ENCODE measurements at regions not wholly inside any gene's neighbourhood (a gene's known extent, or its start where the extent isn't known, plus 50 kb on each side); places are given as distances from the start of the nearest gene placed in this dataset.

DNA sequence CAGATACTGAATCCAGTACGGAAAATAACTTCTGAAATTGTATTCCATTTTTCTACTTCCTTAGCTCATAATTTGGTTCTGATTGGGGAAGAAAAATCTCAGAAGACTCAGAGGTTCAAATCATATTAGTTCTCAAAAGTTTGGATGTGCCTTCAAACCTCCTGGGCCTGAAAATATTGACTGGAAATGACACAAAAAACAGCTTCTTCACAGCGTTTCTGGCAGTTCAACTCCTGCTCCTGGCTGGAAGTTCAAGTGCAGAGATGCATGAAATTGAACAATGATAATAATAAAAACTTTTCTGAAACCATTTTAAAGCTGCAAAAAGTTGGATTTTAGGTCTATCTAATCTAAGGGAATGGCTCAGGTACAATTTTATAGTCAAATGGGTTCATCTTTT, 1459.9 kb upstream of the CELF4 start:
- no peaks in the 10 kb centered on the region for H3K27me3 ChIP-seq (replicated peaks; ENCODE audit: control insufficient read depth, insufficient read depth, low read length)
- no peak for DNase-seq (ENCODE audit: extremely low read depth, insufficient read length)
- H3K4me3 ChIP-seq (replicated peaks; ENCODE audit: low read depth, low read length), result no peak overlapping the region
- TF ChIP-seq, protein P1, sequence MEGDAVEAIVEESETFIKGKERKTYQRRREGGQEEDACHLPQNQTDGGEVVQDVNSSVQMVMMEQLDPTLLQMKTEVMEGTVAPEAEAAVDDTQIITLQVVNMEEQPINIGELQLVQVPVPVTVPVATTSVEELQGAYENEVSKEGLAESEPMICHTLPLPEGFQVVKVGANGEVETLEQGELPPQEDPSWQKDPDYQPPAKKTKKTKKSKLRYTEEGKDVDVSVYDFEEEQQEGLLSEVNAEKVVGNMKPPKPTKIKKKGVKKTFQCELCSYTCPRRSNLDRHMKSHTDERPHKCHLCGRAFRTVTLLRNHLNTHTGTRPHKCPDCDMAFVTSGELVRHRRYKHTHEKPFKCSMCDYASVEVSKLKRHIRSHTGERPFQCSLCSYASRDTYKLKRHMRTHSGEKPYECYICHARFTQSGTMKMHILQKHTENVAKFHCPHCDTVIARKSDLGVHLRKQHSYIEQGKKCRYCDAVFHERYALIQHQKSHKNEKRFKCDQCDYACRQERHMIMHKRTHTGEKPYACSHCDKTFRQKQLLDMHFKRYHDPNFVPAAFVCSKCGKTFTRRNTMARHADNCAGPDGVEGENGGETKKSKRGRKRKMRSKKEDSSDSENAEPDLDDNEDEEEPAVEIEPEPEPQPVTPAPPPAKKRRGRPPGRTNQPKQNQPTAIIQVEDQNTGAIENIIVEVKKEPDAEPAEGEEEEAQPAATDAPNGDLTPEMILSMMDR (IDR thresholded peaks at IDR 0.05; ENCODE audit: insufficient read depth, low read length, poor library complexity, severe bottlenecking), result no peak
- H3K36me3 ChIP-seq (ENCODE audit: control insufficient read depth, insufficient read depth, low read length), result no peaks in the 10 kb centered on the region

DNA sequence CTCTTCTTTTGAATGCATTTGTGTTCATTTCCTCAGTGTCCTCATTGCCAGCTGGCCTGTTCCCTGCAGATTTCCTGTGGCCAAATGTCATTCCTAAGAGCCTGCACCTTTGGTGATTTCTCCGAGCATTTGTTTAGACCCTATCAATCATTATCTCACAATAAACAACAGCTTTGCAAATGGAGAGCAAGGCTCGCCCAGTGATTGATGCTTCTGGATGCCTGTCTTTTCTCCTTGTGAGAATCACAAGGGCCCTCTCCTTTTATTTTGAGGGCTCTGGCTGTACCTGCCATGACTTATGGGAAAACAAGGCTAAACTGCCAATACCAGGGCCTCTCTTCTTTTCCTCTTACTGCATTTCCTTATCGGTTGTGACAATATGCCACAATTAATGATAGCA, 1454.4 kb upstream of the CELF4 start:
- H3K27me3 ChIP-seq (replicated peaks; ENCODE audit: control insufficient read depth, insufficient read depth, low read length), result no peaks in the 10 kb centered on the region
- no peak overlapping the region for H3K4me3 ChIP-seq (replicated peaks; ENCODE audit: low read depth, low read length)
- H3K36me3 ChIP-seq (ENCODE audit: control insufficient read depth, insufficient read depth, low read length), result no peaks in the 10 kb centered on the region
- TF ChIP-seq, protein P1 (IDR thresholded peaks at IDR 0.05; ENCODE audit: insufficient read depth, low read length, poor library complexity, severe bottlenecking), result no peak
- no peak for DNase-seq (ENCODE audit: extremely low read depth, insufficient read length)

DNA sequence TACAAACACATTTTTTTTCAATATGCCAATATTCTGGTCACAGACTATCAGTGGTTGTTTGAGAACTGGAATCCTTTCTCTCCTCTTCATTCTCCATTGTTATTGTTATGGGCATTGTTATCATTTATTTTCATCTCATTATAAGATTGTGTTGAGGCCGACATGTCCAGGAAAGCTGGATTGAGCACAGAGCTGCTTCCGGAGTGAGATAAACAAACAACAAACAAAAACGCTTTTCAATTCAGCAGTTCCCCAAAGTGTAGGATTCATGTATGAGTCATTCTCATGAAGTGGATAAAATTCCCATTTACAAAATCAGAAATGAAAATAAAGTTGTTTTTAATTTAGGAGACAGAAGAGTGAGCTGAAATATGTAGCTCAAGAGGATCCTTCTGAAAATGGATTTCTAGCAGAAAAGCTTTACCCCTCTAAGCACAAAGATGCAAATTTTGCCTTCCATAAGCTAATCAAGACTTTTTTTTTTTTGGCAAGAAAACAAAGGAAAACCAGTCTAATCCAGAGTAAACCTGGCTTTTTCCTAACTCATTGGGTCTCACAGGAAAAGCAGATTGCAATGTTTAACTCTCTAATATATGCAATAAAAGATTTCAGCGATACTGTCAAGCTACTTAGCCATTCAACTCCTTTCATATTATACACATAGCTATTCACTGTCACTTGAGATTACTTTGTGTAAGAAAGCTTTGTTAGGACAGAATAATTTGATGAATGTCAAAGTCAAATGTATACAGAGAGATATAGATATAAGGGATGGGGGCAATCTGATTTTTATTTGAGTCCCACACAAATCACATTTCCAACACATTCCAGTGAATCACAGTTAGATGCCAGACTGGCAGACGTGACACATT, 1441.7 kb upstream of the CELF4 start:
- Histone ChIP-seq H3K27me3 (replicated peaks; ENCODE audit: control insufficient read depth, insufficient read depth, low read length) (no peaks in the 10 kb centered on the region), H3K36me3 (ENCODE audit: control insufficient read depth, insufficient read depth, low read length) (no peaks in the 10 kb centered on the region), H3K4me3 (replicated peaks; ENCODE audit: low read depth, low read length) (no peak overlapping the region)
- DNase-seq (ENCODE audit: extremely low read depth, insufficient read length), result no peak
- TF ChIP-seq, protein P1 (IDR thresholded peaks at IDR 0.05; ENCODE audit: insufficient read depth, low read length, poor library complexity, severe bottlenecking), result no peak

DNA sequence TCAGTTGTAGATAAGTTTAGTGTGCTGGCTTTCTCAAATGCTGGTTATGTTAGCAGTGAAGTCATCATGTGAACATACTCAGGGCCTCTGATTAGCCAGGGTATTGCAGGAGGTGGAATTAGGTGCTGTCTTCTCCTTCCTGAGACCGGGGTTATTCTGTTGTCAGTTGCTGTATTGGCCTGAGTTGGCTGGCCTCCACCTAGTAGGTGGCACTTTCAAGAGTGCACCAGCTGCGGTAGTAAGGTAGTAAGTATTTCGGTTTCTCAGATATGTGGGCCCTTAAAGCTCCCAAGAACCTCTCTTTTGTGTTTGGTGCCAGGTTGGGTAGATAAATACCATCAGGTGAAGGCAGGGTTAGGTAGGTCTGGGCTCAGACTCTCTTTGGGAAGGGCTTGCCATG, 1430.5 kb upstream of the CELF4 start:
- TF ChIP-seq, protein P1 (IDR thresholded peaks at IDR 0.05; ENCODE audit: insufficient read depth, low read length, poor library complexity, severe bottlenecking), result no peak
- no peaks in the 10 kb centered on the region for H3K36me3 ChIP-seq (ENCODE audit: control insufficient read depth, insufficient read depth, low read length)
- DNase-seq (ENCODE audit: extremely low read depth, insufficient read length), result no peak
- no peaks in the 10 kb centered on the region for H3K27me3 ChIP-seq (replicated peaks; ENCODE audit: control insufficient read depth, insufficient read depth, low read length)
- no peak overlapping the region for H3K4me3 ChIP-seq (replicated peaks; ENCODE audit: low read depth, low read length)

DNA sequence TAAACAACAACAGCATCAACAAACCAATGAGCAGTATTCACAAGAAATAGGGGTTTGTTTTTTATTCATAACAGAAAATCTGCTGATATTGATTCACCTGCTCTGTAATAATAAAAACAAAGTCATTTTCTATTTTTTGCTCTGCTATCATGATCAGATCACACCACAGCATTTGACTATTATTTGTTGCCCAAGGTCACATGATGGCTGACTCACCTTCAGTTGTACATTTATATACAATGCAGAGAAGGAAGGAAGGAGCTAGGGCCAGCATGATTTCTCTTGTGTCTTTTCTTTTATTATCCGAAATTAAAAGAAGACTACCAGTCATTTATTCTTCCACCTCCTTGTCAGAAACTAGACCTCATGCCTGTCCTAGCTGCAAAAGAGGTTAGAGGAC, 1427.7 kb upstream of the CELF4 start:
- Histone ChIP-seq H3K27me3 (replicated peaks; ENCODE audit: control insufficient read depth, insufficient read depth, low read length) (no peaks in the 10 kb centered on the region), H3K4me3 (replicated peaks; ENCODE audit: low read depth, low read length) (no peak overlapping the region), H3K36me3 (ENCODE audit: control insufficient read depth, insufficient read depth, low read length) (no peaks in the 10 kb centered on the region)
- TF ChIP-seq, protein P1 (IDR thresholded peaks at IDR 0.05; ENCODE audit: insufficient read depth, low read length, poor library complexity, severe bottlenecking), result no peak
- DNase-seq (ENCODE audit: extremely low read depth, insufficient read length), result no peak

Measured in GM06990 (cell line).